H1 (cell line): ENCODE measurements at regions not wholly inside any gene's neighbourhood (a gene's known extent, or its start where the extent isn't known, plus 50 kb on each side); places are given as distances from the start of the nearest gene placed in this dataset.

Experiments
- CTCF ChIA-PET: fragments of 300-600 bp; sonication (Branson Sonifier 250); formaldehyde crosslinking; loops from one replicate; lab custom pipeline; 2021; ENCODE audit not compliant: partially characterized antibody; lab: Charles Lee
- POLR2A ChIA-PET: fragments of 300-600 bp; sonication (Branson Sonifier 250); formaldehyde crosslinking; loops from one replicate; lab custom pipeline; 2021; ENCODE audit warnings: inconsistent platforms; ENCODE audit not compliant: partially characterized antibody; lab: Charles Lee
- DNase-seq, 2 experiments: peaks; one replicate each; pipeline versions ENCODE4 v3.0.0 to v3.0.0-alpha.2; 2010 to 2022; ENCODE audit warnings: low spot score in 2 of 2, low read depth in 1 of 2, mixed read lengths in 1 of 2
- FAIRE-seq: peaks from 2 replicates; lab custom pipeline; 2011; peaks lifted over from hg19 to GRCh38; lab: Jason Lieb, UNC
- H2AFZ ChIP-seq: 2 replicates; pipeline ENCODE4 v1.8.1; 2012; ENCODE audit warnings: low read length, inconsistent platforms
- H2AK5ac ChIP-seq: 2 replicates; pipeline ENCODE4 v1.6.1; 2013; ENCODE audit warnings: low read depth, low read length
- H2BK120ac ChIP-seq: replicated peaks from 2 replicates; pipeline ENCODE3; 2013; ENCODE audit warnings: low read depth, low read length, inconsistent platforms
- H2BK12ac ChIP-seq: 2 replicates; pipeline ENCODE4 v1.6.1; 2013; ENCODE audit warnings: low read depth, low read length
- H2BK15ac ChIP-seq: 2 replicates; pipeline ENCODE4 v1.6.1; 2013; ENCODE audit warnings: low read length
- H2BK20ac ChIP-seq: 2 replicates; pipeline ENCODE4 v1.6.1; 2013; ENCODE audit warnings: low read length
- H2BK5ac ChIP-seq: 2 replicates; pipeline ENCODE4 v1.6.1; 2013; ENCODE audit warnings: low read depth, low read length
- H3K14ac ChIP-seq: 2 replicates; pipeline ENCODE4 v1.6.1; 2013; ENCODE audit warnings: inconsistent platforms; ENCODE audit not compliant: insufficient read length
- H3K18ac ChIP-seq: 2 replicates; pipeline ENCODE4 v1.6.1; 2013; ENCODE audit warnings: low read length; ENCODE audit errors: extremely low read depth
- H3K23ac ChIP-seq: 2 replicates; pipeline ENCODE4 v1.6.1; 2013; ENCODE audit warnings: inconsistent platforms; ENCODE audit not compliant: insufficient read length
- H3K23me2 ChIP-seq: 2 replicates; pipeline ENCODE4 v1.6.1; 2013; ENCODE audit warnings: low read depth, low read length
- H3K27ac ChIP-seq: 2 replicates; pipeline ENCODE4 v1.6.1; 2011; ENCODE audit warnings: low read depth, low read length, inconsistent platforms
- H3K27me3 ChIP-seq, 4 experiments: replicated peaks in 1 of 4; 1 replicate in 1 of 4; 2 replicates in 3 of 4; pipeline versions ENCODE4 v1.6.1 to v1.8.1; 2011 to 2013; ENCODE audit warnings: low read length in 3 of 4, mild to moderate bottlenecking in 3 of 4, inconsistent platforms in 2 of 4, mixed read lengths in 2 of 4, moderate library complexity in 1 of 4; ENCODE audit not compliant: control insufficient read depth in 3 of 4, insufficient read depth in 3 of 4; ENCODE audit errors: extremely low read depth in 1 of 4
- H3K36me3 ChIP-seq, 4 experiments: 2 replicates each; pipeline versions ENCODE4 v1.6.1 to v1.8.1; 2011 to 2013; ENCODE audit warnings: mild to moderate bottlenecking in 4 of 4, low read length in 3 of 4, moderate library complexity in 2 of 4, control low read depth in 1 of 4, inconsistent platforms in 1 of 4; ENCODE audit not compliant: insufficient read depth in 4 of 4, control insufficient read depth in 2 of 4
- H3K4ac ChIP-seq: replicated peaks from 2 replicates; pipeline ENCODE3; 2013; ENCODE audit warnings: low read length, low read depth, mixed read lengths, inconsistent platforms; ENCODE audit not compliant: insufficient read length
- H3K4me1 ChIP-seq, 4 experiments: replicated peaks in 1 of 4; 1 replicate in 1 of 4; 2 replicates in 3 of 4; pipeline versions ENCODE4 v1.6.1 to v1.8.1; 2011 to 2013; ENCODE audit warnings: low read length in 3 of 4, inconsistent platforms in 2 of 4, mixed read lengths in 1 of 4; ENCODE audit not compliant: insufficient read depth in 4 of 4, control insufficient read depth in 3 of 4
- H3K4me2 ChIP-seq, 2 experiments: 2 replicates each; pipeline versions ENCODE4 v1.6.1 to v1.8.1; 2011 to 2013; ENCODE audit warnings: low read depth in 2 of 2, low read length in 2 of 2, control low read depth in 1 of 2, inconsistent platforms in 1 of 2, mild to moderate bottlenecking in 1 of 2; ENCODE audit not compliant: insufficient read depth in 1 of 2
- H3K4me3 ChIP-seq, 4 experiments: fragments of 200-600, 300-600 bp in 1 of 4; sonication (generic), shearing (Covaris generic), sonication (Bioruptor Twin) in 1 of 4; 2 replicates each; pipeline versions ENCODE4 v1.5.1 to v1.8.1; 2011 to 2016; ENCODE audit warnings: low read length in 4 of 4, low read depth in 3 of 4, control low read depth in 2 of 4, inconsistent platforms in 2 of 4, mild to moderate bottlenecking in 2 of 4, mixed read lengths in 1 of 4, moderate library complexity in 1 of 4; ENCODE audit not compliant: insufficient read depth in 2 of 4; ENCODE audit errors: extremely low read depth in 1 of 4
- H3K56ac ChIP-seq: replicated peaks from 2 replicates; pipeline ENCODE3; 2013; ENCODE audit warnings: low read depth, mild to moderate bottlenecking, mixed read lengths, low read length, inconsistent platforms; ENCODE audit not compliant: insufficient read length
- H3K79me1 ChIP-seq: 2 replicates; pipeline ENCODE4 v1.6.1; 2013; ENCODE audit warnings: low read depth, low read length, control low read depth
- H3K79me2 ChIP-seq, 2 experiments: 2 replicates each; pipeline versions ENCODE4 v1.6.1 to v1.8.1; 2012 to 2013; ENCODE audit warnings: low read length in 2 of 2, mild to moderate bottlenecking in 2 of 2, inconsistent platforms in 1 of 2; ENCODE audit not compliant: insufficient read depth in 2 of 2, control insufficient read depth in 1 of 2
- H3K9ac ChIP-seq, 4 experiments: replicated peaks in 1 of 4; 1 replicate in 1 of 4; 2 replicates in 3 of 4; pipeline versions ENCODE4 v1.6.1 to v1.8.1; 2011 to 2013; ENCODE audit warnings: low read depth in 3 of 4, low read length in 3 of 4, control low read depth in 2 of 4, mild to moderate bottlenecking in 2 of 4, moderate library complexity in 2 of 4, inconsistent platforms in 1 of 4; ENCODE audit errors: extremely low read depth in 1 of 4
- H3K9me3 ChIP-seq, 2 experiments: 2 replicates each; pipeline versions ENCODE4 v1.6.1 to v1.8.1; 2012 to 2013; ENCODE audit warnings: mild to moderate bottlenecking in 2 of 2, moderate library complexity in 2 of 2, control low read depth in 1 of 2, inconsistent platforms in 1 of 2, low read depth in 1 of 2, low read length in 1 of 2, mixed read lengths in 1 of 2; ENCODE audit not compliant: insufficient read depth in 2 of 2
- H4K20me1 ChIP-seq, 2 experiments: replicated peaks in 1 of 2; 2 replicates each; pipeline versions ENCODE3 to v1.8.1; 2011 to 2013; ENCODE audit warnings: inconsistent platforms in 2 of 2, low read length in 2 of 2, mild to moderate bottlenecking in 1 of 2; ENCODE audit not compliant: insufficient read depth in 2 of 2, control insufficient read depth in 1 of 2
- H4K5ac ChIP-seq: 2 replicates; pipeline ENCODE4 v1.6.1; 2013; ENCODE audit warnings: low read length, low read depth, mixed read lengths, inconsistent platforms; ENCODE audit not compliant: insufficient read length
- H4K8ac ChIP-seq: 2 replicates; pipeline ENCODE4 v1.8.0; 2013; ENCODE audit warnings: mild to moderate bottlenecking, moderate library complexity, low read length, inconsistent platforms; ENCODE audit not compliant: insufficient read depth; ENCODE audit errors: extremely low read depth
- H4K91ac ChIP-seq: replicated peaks from 2 replicates; pipeline ENCODE3; 2013; ENCODE audit warnings: low read length, mixed read lengths, inconsistent platforms; ENCODE audit not compliant: insufficient read length
- BACH1 ChIP-seq: IDR thresholded peaks from 2 replicates; pipeline ENCODE4 v1.6.1; 2012; ENCODE audit warnings: low read length, improper control_type of control experiment
- CBX8 ChIP-seq: fragments of 300-800, 300-1000 bp; sonication (generic); IDR thresholded peaks from 2 replicates; pipeline ENCODE4 v1.7.1; 2016; ENCODE audit warnings: low read depth, low read length, borderline replicate concordance
- EGR1 ChIP-seq: IDR thresholded peaks from 2 replicates; pipeline ENCODE4 v1.6.1; 2011; ENCODE audit warnings: low read depth, low read length, borderline replicate concordance
- HDAC2 ChIP-seq, 2 experiments: fragments of 300-600 bp in 1 of 2; sonication (generic) in 1 of 2; IDR thresholded peaks; 2 replicates each; pipeline ENCODE4 v1.6.1; 2011 to 2012; ENCODE audit warnings: low read depth in 2 of 2, low read length in 2 of 2, mild to moderate bottlenecking in 2 of 2, moderate library complexity in 2 of 2, borderline replicate concordance in 1 of 2, inconsistent platforms in 1 of 2
- KDM5A ChIP-seq: fragments of 200-600 bp; IDR thresholded peaks from 2 replicates; pipeline ENCODE4 v1.7.1; 2012; ENCODE audit warnings: mild to moderate bottlenecking, low read length, inconsistent platforms, mixed read lengths
- MAFK ChIP-seq: IDR thresholded peaks from 2 replicates; pipeline ENCODE4 v1.6.1; 2012; ENCODE audit warnings: low read depth, mild to moderate bottlenecking, improper control_type of control experiment, low read length
- YY1 ChIP-seq: IDR thresholded peaks from 2 replicates; pipeline ENCODE4 v1.6.1; 2011; ENCODE audit warnings: low read depth, mild to moderate bottlenecking, low read length
- WGBS, 2 experiments: shearing (Covaris generic) in 1 of 2; methylation state at CpG; one replicate each; pipeline versions ENCODE4 v1.1.6 to v1.1.7; 2013 to 2015; ENCODE audit warnings: low lambda C conversion rate in 2 of 2, mixed read lengths in 2 of 2, inconsistent platforms in 1 of 2, low coverage in 1 of 2, missing lambda C conversion rate in 1 of 2; ENCODE audit not compliant: insufficient replicate concordance in 2 of 2, insufficient coverage in 1 of 2, insufficient read length in 1 of 2; ENCODE audit errors: extremely low coverage in 1 of 2, missing lambda C conversion rate in 1 of 2; 5-methylcytosine and 5-hydroxymethylcytosine counted together

DNA sequence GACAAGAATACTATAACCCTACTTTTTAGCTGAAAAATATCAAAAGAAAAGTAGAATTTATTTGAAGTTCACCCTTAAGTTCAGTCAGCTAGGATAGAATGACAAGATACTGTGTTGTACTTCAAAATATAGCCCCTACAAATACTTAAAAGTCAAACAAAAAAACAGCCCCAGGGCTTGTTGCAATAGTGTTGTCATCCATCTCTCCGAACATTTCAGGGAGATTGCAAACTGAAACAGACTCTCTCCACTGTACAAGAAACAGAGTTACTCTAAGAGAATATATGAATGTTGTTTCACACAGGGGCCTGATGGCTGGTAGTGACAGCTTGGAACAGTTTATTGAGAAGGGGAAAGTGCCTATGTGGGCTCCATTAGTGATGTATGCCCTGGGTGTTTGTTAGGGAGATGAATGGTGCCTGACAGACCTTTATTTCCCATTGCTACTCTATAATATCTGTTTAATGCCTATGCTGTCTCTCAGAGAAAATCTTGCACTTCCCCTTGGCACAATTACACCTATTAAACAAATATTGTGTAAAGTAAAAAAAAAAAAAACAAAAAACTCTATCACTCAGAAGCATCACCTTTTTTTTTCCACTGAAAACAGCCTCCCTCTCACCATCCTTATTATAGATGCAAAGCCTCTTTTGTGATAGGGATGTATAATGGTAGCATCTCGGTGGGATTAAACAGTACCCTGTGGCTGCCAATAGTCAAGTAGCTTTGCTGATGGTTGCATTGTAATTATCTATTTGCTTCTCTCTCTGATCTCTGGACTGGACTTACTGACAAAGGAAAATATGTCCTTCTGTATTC is 506.3 kb upstream of the LUZP2 start:
- H2BK20ac ChIP-seq: no peak overlapping the region
- H3K18ac ChIP-seq: no peak overlapping the region
- no peaks in the 10 kb centered on the region for H3K9me3 ChIP-seq
- no peak for DNase-seq
- H3K4ac ChIP-seq: no peak overlapping the region
- no peak overlapping the region for H2AK5ac ChIP-seq
- no peak overlapping the region for H2AFZ ChIP-seq
- H2BK5ac ChIP-seq: no peak overlapping the region
- H3K23me2 ChIP-seq: no peaks in the 10 kb centered on the region
- H2BK120ac ChIP-seq: no peak overlapping the region
- no peak overlapping the region for H4K5ac ChIP-seq
- no peak overlapping the region for H2BK15ac ChIP-seq
- H3K4me1 ChIP-seq: no peaks in the 10 kb centered on the region
- no peak overlapping the region for H3K27ac ChIP-seq
- H3K23ac ChIP-seq: no peak overlapping the region
- H4K20me1 ChIP-seq: no peaks in the 10 kb centered on the region
- H3K14ac ChIP-seq: no peak overlapping the region
- POLR2A ChIA-PET: no interaction called here
- H3K4me2 ChIP-seq: no peak overlapping the region
- H3K79me1 ChIP-seq: no peaks in the 10 kb centered on the region
- no peaks in the 10 kb centered on the region for H3K27me3 ChIP-seq
- no peaks in the 10 kb centered on the region for H3K79me2 ChIP-seq
- 95% methylated on average over 2 of the region's 2 CpGs; no CpG with 5 or more reads in 1 of the 2 experiments for WGBS, 2 experiments
- H4K91ac ChIP-seq: no peak overlapping the region
- H3K4me3 ChIP-seq: no peak overlapping the region
- no peak for FAIRE-seq
- no peak for TF ChIP-seq KDM5A
- TF ChIP-seq MAFK: no peak
- no peak for TF ChIP-seq HDAC2 (IDR thresholded peaks at IDR 0.05; ENCODE audit: borderline replicate concordance in 1 of 2, low read depth in 2 of 2, low read length in 2 of 2)
- no peak for TF ChIP-seq YY1
- TF ChIP-seq EGR1: no peak
- TF ChIP-seq BACH1: no peak
- no peak for TF ChIP-seq CBX8
- H3K36me3 ChIP-seq: no peaks in the 10 kb centered on the region
- no peak overlapping the region for H3K9ac ChIP-seq
- CTCF ChIA-PET: no interaction called here
- H4K8ac ChIP-seq: no peak overlapping the region
- no peak overlapping the region for H2BK12ac ChIP-seq
- no peak overlapping the region for H3K56ac ChIP-seq
